ENCODE measurements at regions not wholly inside any gene's neighbourhood (a gene's known extent, or its start where the extent isn't known, plus 50 kb on each side); places are given as distances from the start of the nearest gene placed in this dataset.

DNA sequence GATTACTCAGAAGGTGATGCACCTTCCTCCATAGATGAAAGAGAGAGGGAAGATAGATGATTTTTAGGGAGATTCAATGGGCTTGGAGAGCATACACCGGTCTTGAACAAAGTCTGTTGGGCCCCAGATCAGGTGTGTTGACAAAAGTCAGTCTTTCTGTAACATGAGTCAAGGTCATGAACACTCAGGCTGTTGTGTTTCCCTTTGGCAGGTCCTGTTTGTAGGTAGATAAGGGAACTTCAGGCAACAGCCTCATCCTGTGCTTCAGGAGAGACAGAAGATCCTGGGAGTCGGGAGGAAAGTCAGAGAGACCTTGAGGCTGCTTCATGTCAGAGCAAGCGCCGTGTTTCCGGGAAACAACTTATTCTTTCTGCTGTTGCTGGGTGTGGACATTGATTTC lies 703.1 kb downstream of the BRD1 start:
- TF ChIP-seq, protein P1, sequence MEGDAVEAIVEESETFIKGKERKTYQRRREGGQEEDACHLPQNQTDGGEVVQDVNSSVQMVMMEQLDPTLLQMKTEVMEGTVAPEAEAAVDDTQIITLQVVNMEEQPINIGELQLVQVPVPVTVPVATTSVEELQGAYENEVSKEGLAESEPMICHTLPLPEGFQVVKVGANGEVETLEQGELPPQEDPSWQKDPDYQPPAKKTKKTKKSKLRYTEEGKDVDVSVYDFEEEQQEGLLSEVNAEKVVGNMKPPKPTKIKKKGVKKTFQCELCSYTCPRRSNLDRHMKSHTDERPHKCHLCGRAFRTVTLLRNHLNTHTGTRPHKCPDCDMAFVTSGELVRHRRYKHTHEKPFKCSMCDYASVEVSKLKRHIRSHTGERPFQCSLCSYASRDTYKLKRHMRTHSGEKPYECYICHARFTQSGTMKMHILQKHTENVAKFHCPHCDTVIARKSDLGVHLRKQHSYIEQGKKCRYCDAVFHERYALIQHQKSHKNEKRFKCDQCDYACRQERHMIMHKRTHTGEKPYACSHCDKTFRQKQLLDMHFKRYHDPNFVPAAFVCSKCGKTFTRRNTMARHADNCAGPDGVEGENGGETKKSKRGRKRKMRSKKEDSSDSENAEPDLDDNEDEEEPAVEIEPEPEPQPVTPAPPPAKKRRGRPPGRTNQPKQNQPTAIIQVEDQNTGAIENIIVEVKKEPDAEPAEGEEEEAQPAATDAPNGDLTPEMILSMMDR (IDR thresholded peaks at IDR 0.05): no peak
- no peak for TF ChIP-seq POLR2A (IDR thresholded peaks at IDR 0.05)

All from adrenal gland (tissue), 5 donors.